G401.6 (cell line): ENCODE measurements at regions not wholly inside any gene's neighbourhood (a gene's known extent, or its start where the extent isn't known, plus 50 kb on each side); places are given as distances from the start of the nearest gene placed in this dataset.
"Not testable (repeated sequence)": the region's sequence is repeated elsewhere in the genome, so short reads cannot be mapped to it uniquely, and the experiment has no call there.

Experiments
- FAIRE-seq: peaks from 2 replicates; lab custom pipeline; 2012; peaks lifted over from hg19 to GRCh38; lab: Jason Lieb, UNC

GRCh38 chr20:39756828-39757227 is 794.7 kb downstream of the DHX35 start:
- FAIRE-seq, result no peak

GRCh38 chr20:39756369-39756768 is 794.2 kb downstream of the DHX35 start:
- FAIRE-seq, result no peak

GRCh38 chr20:39752262-39752876 is 790.2 kb downstream of the DHX35 start:
- FAIRE-seq, result no peak

- no peak for FAIRE-seq
These were observed 789.5 kb downstream of the DHX35 start for GRCh38 chr20:39751557-39752137.

GRCh38 chr20:39745380-39745779 is 783.2 kb downstream of the DHX35 start:
- FAIRE-seq, result no peak

- no peak for FAIRE-seq
These were observed 776.5 kb downstream of the DHX35 start for GRCh38 chr20:39738651-39739050.

- no peak for FAIRE-seq
These were observed 774.5 kb downstream of the DHX35 start for GRCh38 chr20:39736434-39737327.

- not testable (repeated sequence) for FAIRE-seq
These were observed 763.4 kb downstream of the DHX35 start for GRCh38 chr20:39725513-39725912.

- FAIRE-seq, result no peak
These were observed 757.1 kb downstream of the DHX35 start for GRCh38 chr20:39719293-39719692.

GRCh38 chr20:39717936-39718335 is 755.8 kb downstream of the DHX35 start:
- no peak for FAIRE-seq

- FAIRE-seq, result no peak
These were observed 754.7 kb downstream of the DHX35 start for GRCh38 chr20:39716796-39717341.

GRCh38 chr20:39713076-39713840 is 751.1 kb downstream of the DHX35 start:
- no peak for FAIRE-seq

- FAIRE-seq, result no peak
These were observed 744.1 kb downstream of the DHX35 start for GRCh38 chr20:39706184-39706663.

- no peak for FAIRE-seq
These were observed 742.9 kb downstream of the DHX35 start for GRCh38 chr20:39705032-39705431.

GRCh38 chr20:39703357-39703756 is 741.2 kb downstream of the DHX35 start:
- FAIRE-seq, result not testable (repeated sequence)

- FAIRE-seq, result no peak
These were observed 740.7 kb downstream of the DHX35 start for GRCh38 chr20:39702701-39703349.

GRCh38 chr20:39700528-39700927 is 738.4 kb downstream of the DHX35 start:
- FAIRE-seq, result no peak

GRCh38 chr20:39699166-39699725 is 737.1 kb downstream of the DHX35 start:
- FAIRE-seq, result no peak

GRCh38 chr20:39698752-39699151 is 736.6 kb downstream of the DHX35 start:
- no peak for FAIRE-seq

- no peak for FAIRE-seq
These were observed 729.2 kb downstream of the DHX35 start for GRCh38 chr20:39691151-39691862.
